HFFc6 (cell line): ENCODE measurements at regions not wholly inside any gene's neighbourhood (a gene's known extent, or its start where the extent isn't known, plus 50 kb on each side); places are given as distances from the start of the nearest gene placed in this dataset.

Source experiments
- DNase-seq: peaks from one replicate; pipeline ENCODE4 v3.0.0-alpha.2; 2018
- H3K27ac Mint-ChIP-seq: 2 replicates; pipeline ENCODE4 v1.8.0; 2020; ENCODE audit warnings: mild to moderate bottlenecking, mixed read lengths
- H3K27me3 Mint-ChIP-seq: 2 replicates; pipeline ENCODE4 v1.8.0; 2021; ENCODE audit warnings: mild to moderate bottlenecking, moderate library complexity, mixed read lengths; ENCODE audit not compliant: insufficient read depth
- H3K36me3 Mint-ChIP-seq: 2 replicates; pipeline ENCODE4 v1.8.0; 2021; ENCODE audit warnings: low read depth, mixed read lengths
- H3K4me1 Mint-ChIP-seq: 2 replicates; pipeline ENCODE4 v1.8.0; 2020; ENCODE audit warnings: low read depth, mixed read lengths
- H3K4me3 Mint-ChIP-seq: 2 replicates; pipeline ENCODE4 v1.8.0; 2020; ENCODE audit warnings: mild to moderate bottlenecking, moderate library complexity, mixed read lengths
- H3K9me3 Mint-ChIP-seq: 2 replicates; pipeline ENCODE4 v1.8.0; 2020; ENCODE audit warnings: mild to moderate bottlenecking, mixed read lengths
- TF ChIP-seq, protein P1 (sequence below): fragments of 200-600 bp; sonication (generic); IDR thresholded peaks from 2 replicates; pipeline ENCODE4 v1.5.0; 2021; ENCODE audit warnings: antibody characterized with exemption, mild to moderate bottlenecking

DNA sequence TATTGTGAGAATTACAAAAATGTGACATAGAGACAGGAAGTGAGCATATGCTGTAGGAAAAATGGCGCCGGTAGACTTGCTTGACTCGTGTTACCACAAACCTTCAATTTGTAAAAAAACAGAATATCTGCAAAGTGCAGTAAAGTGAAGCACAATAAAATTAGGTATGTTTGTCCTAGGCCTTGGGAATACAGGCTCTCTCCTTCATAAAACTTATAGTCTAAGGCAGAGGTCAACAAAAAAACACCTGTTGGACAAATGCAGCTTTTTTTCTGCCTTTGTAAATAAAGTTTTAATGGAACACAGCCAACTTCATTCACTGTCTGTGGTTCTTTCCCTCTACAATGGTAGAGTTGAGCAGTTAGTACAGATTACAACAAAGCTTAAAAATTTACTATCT is 216.8 kb upstream of the SATB1 start:
- no peak for DNase-seq
- H3K4me3 Mint-ChIP-seq: no peak overlapping the region
- no peaks in the 10 kb centered on the region for H3K4me1 Mint-ChIP-seq
- no peak overlapping the region for H3K27ac Mint-ChIP-seq
- TF ChIP-seq, protein P1, sequence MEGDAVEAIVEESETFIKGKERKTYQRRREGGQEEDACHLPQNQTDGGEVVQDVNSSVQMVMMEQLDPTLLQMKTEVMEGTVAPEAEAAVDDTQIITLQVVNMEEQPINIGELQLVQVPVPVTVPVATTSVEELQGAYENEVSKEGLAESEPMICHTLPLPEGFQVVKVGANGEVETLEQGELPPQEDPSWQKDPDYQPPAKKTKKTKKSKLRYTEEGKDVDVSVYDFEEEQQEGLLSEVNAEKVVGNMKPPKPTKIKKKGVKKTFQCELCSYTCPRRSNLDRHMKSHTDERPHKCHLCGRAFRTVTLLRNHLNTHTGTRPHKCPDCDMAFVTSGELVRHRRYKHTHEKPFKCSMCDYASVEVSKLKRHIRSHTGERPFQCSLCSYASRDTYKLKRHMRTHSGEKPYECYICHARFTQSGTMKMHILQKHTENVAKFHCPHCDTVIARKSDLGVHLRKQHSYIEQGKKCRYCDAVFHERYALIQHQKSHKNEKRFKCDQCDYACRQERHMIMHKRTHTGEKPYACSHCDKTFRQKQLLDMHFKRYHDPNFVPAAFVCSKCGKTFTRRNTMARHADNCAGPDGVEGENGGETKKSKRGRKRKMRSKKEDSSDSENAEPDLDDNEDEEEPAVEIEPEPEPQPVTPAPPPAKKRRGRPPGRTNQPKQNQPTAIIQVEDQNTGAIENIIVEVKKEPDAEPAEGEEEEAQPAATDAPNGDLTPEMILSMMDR: no peak
- H3K36me3 Mint-ChIP-seq: 0 out of 2 replicates have a peak, but pooled peaks cover 7% of the 10 kb centered on the region
- H3K27me3 Mint-ChIP-seq: no peaks in the 10 kb centered on the region
- peaks cover 47% of the 10 kb centered on the region for H3K9me3 Mint-ChIP-seq

DNA sequence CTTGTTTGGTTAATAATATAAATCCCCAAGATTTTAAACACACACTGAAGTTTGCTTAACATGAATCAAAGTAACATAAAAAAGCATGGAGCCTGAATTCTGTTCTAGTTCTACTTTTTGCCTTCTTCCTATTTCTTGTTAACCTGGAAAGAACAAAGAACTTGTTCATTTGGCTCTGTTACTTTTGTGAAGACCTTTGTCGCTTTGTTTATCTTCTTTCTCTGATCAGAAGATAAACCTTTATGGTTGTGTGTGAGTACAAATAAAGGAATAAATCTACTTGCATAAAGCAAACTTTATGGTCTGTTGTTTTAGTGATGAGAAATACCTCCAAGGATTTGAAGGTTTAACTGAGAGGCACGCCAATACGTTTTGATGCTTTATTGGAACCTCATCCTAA is 210.1 kb upstream of the SATB1 start:
- H3K27me3 Mint-ChIP-seq: no peaks in the 10 kb centered on the region
- no peaks in the 10 kb centered on the region for H3K4me1 Mint-ChIP-seq
- peaks cover 2% of the 10 kb centered on the region; the same call in 1 of the 2 replicates for H3K36me3 Mint-ChIP-seq
- TF ChIP-seq, protein P1: no peak
- H3K27ac Mint-ChIP-seq: no peak overlapping the region
- H3K9me3 Mint-ChIP-seq: peaks cover 19% of the 10 kb centered on the region
- H3K4me3 Mint-ChIP-seq: no peak overlapping the region
- DNase-seq: no peak

DNA sequence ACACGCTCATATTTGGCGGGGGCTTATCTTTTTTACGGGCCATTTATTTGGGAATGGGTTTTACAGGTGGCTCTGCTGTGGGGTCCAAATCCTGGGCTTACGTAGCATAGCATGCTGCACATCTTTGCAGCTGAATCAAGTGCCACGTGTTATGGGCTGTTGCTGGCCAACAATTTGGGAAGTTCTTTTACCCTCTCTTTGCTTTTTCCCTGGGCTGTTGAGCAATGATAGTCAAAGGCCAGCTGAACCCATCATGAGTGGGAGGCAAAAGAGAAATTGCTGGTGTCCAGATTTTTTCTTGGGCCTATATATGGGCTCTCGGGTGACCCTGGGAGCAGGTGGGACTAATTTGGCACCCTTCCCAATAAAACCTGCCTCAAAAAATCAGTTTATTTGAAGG is 209.3 kb upstream of the SATB1 start:
- peaks cover 18% of the 10 kb centered on the region for H3K9me3 Mint-ChIP-seq
- no peak overlapping the region for H3K4me3 Mint-ChIP-seq
- TF ChIP-seq, protein P1: no peak
- no peaks in the 10 kb centered on the region for H3K27me3 Mint-ChIP-seq
- H3K27ac Mint-ChIP-seq: no peak overlapping the region
- no peaks in the 10 kb centered on the region; the same call in 1 of the 2 replicates for H3K36me3 Mint-ChIP-seq
- no peaks in the 10 kb centered on the region for H3K4me1 Mint-ChIP-seq
- DNase-seq: no peak

- no peak for DNase-seq
- no peaks in the 10 kb centered on the region for H3K27me3 Mint-ChIP-seq
- H3K9me3 Mint-ChIP-seq: peaks cover 26% of the 10 kb centered on the region
- H3K27ac Mint-ChIP-seq: no peak overlapping the region
- H3K4me1 Mint-ChIP-seq: no peaks in the 10 kb centered on the region
- no peak overlapping the region for H3K4me3 Mint-ChIP-seq
- H3K36me3 Mint-ChIP-seq: no peaks in the 10 kb centered on the region; the same call in 1 of the 2 replicates
- TF ChIP-seq, protein P1: no peak
These were observed 207.9 kb upstream of the SATB1 start for GRCh38 chr3:18633002-18633401.

DNA sequence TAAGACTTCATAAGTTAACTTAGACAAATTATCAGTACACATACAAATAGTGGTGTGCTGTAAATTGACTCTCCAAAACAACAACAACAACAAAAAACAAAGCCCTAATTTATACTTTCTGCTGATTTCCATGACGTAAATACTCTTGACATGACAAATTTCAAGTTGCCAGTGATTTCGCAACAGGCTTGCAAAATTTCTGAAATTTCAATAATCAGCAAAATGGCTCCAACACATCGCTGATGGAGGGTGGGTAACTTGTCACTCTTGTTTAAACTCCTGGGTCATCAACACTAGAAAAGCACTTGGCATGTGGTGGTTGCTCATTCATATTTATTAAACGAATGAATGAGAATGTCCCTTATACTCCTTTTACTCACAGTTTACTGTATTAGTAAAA is 205.2 kb upstream of the SATB1 start:
- H3K4me3 Mint-ChIP-seq: no peak overlapping the region
- H3K27me3 Mint-ChIP-seq: no peaks in the 10 kb centered on the region
- TF ChIP-seq, protein P1: no peak
- no peaks in the 10 kb centered on the region for H3K4me1 Mint-ChIP-seq
- H3K27ac Mint-ChIP-seq: no peak overlapping the region
- peaks cover 38% of the 10 kb centered on the region for H3K9me3 Mint-ChIP-seq
- DNase-seq: no peak
- H3K36me3 Mint-ChIP-seq: no peaks in the 10 kb centered on the region; the same call in 1 of the 2 replicates

DNA sequence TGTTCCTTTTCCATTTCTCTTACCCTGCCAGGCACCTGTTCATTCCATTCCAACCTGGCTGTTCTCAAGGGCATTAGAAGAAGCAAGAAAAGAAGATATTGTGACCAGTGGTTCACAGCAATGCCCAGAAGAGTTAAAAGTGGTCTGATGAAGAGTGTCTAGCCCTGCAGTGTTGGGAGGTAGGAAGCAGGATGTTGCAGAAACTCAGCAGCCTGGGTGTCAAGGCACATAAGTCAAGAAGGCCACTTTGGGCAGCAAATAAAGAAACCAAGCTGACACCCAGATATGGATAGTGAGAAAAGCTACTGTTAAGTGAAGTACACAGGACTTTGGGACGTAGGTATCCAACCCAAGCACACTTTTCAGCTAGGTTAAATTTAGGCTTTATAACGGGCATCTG is 199.9 kb upstream of the SATB1 start:
- no peak for DNase-seq
- TF ChIP-seq, protein P1: no peak
- Mint-ChIP-seq H3K36me3 (no peaks in the 10 kb centered on the region), H3K9me3 (peaks cover 33% of the 10 kb centered on the region), H3K27ac (no peak overlapping the region), H3K4me3 (no peak overlapping the region), H3K4me1 (no peaks in the 10 kb centered on the region), H3K27me3 (no peaks in the 10 kb centered on the region)
